ENCODE measurements at regions not wholly inside any gene's neighbourhood (a gene's known extent, or its start where the extent isn't known, plus 50 kb on each side); places are given as distances from the start of the nearest gene placed in this dataset.

DNA sequence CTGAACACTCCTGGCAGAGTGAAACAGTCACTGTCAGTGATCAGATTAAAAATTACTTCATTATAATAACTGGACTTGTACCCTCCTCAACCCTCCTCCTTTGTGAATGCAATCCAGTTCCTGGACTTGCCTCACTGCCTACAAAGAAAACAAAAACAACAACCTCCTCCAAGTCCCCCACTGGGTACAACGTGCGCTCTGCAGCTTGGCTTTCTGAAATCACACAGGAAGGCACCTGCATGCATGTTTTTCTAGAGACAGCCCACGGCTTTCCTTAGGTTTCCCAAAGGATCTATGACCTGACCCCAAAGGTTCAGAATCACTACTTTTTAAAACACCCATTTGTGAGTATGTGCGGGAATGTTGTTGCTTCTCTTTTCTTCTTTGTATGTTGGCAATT, 61.4 kb upstream of the TUBA3E start:
- H4K8ac ChIP-seq (ENCODE audit: low read depth, low read length), result no peak overlapping the region
- no peak overlapping the region for H3K23ac ChIP-seq (ENCODE audit: low read length)
- no peak overlapping the region for H2AFZ ChIP-seq (ENCODE audit: insufficient read depth, low read length, poor library complexity)
- H3K9ac ChIP-seq (ENCODE audit: low read length), result no peak overlapping the region
- H4K12ac ChIP-seq (ENCODE audit: low read depth, low read length), result no peak overlapping the region
- H3K4me2 ChIP-seq (ENCODE audit: low read length), result no peak overlapping the region
- H3K4me3 ChIP-seq (ENCODE audit: low read depth, low read length), result no peak overlapping the region
- no peak overlapping the region for H3K18ac ChIP-seq (ENCODE audit: low read length)
- no peak overlapping the region for H2BK120ac ChIP-seq (ENCODE audit: insufficient read depth, low read length, poor library complexity)
- H3K4ac ChIP-seq (ENCODE audit: low read depth, low read length), result no peak overlapping the region
- no peak overlapping the region for H4K91ac ChIP-seq (ENCODE audit: low read depth, low read length)
- no peak overlapping the region for H2BK12ac ChIP-seq (ENCODE audit: low read length)
- no peaks in the 10 kb centered on the region for H3K36me3 ChIP-seq (ENCODE audit: control insufficient read depth in 1 of 2, insufficient read depth in 2 of 2, low read length in 2 of 2)
- no peak overlapping the region for H2BK5ac ChIP-seq (ENCODE audit: low read depth, low read length, poor library complexity)
- no peaks in the 10 kb centered on the region for H3K27me3 ChIP-seq (ENCODE audit: insufficient read depth, low read length)
- no peaks in the 10 kb centered on the region for H3K79me1 ChIP-seq (ENCODE audit: low read length)
- no CpG with 5 or more reads among the region's 4 CpGs for WGBS (ENCODE audit: extremely low coverage, insufficient coverage, insufficient read length)
- H3K14ac ChIP-seq (ENCODE audit: low read length), result no peak overlapping the region
- H3K9me3 ChIP-seq (ENCODE audit: insufficient read depth, low read depth, low read length), result no peaks in the 10 kb centered on the region
- H3K27ac ChIP-seq (ENCODE audit: low read depth, low read length), result no peak overlapping the region
- H2AK5ac ChIP-seq (ENCODE audit: low read length), result no peak overlapping the region
- DNase-seq, result no peak
- peaks cover 0 to 4% of the 10 kb centered on the region in 2 experiments for H3K4me1 ChIP-seq (ENCODE audit: control insufficient read depth in 1 of 2, insufficient read depth in 2 of 2, low read length in 2 of 2)
- H3K79me2 ChIP-seq (ENCODE audit: control insufficient read depth, insufficient read depth, low read length, poor library complexity), result no peaks in the 10 kb centered on the region

DNA sequence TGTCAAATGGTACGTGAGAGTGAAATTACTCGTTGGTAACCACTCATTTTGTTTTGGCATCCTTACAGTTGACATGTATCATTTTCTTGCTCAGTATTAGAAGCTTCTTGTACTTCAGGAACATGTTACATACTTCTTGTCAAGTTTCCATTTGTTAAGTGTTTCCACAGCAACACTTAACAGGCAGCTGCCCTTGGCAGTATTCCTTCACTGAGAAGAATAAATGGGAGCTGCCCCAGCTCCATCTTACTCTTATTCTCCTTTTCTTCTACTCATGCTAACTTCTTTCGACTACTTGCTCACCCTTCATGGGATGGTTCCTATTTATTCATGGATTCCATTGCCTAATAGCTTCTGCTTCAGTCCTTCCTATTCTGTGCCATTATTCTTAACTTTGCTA, 60.1 kb upstream of the TUBA3E start:
- Histone ChIP-seq H2AK5ac (ENCODE audit: low read length) (no peak overlapping the region), H2AFZ (ENCODE audit: insufficient read depth, low read length, poor library complexity) (no peak overlapping the region), H3K36me3 (ENCODE audit: control insufficient read depth in 1 of 2, insufficient read depth in 2 of 2, low read length in 2 of 2) (no peaks in the 10 kb centered on the region), H3K9me3 (ENCODE audit: insufficient read depth, low read depth, low read length) (no peaks in the 10 kb centered on the region), H2BK120ac (ENCODE audit: insufficient read depth, low read length, poor library complexity) (no peak overlapping the region), H3K14ac (ENCODE audit: low read length) (no peak overlapping the region), H4K8ac (ENCODE audit: low read depth, low read length) (no peak overlapping the region), H2BK12ac (ENCODE audit: low read length) (no peak overlapping the region), H3K27ac (ENCODE audit: low read depth, low read length) (no peak overlapping the region), H3K23ac (ENCODE audit: low read length) (no peak overlapping the region), H3K4me1 (ENCODE audit: control insufficient read depth in 1 of 2, insufficient read depth in 2 of 2, low read length in 2 of 2) (peaks cover 0 to 4% of the 10 kb centered on the region in 2 experiments), H3K27me3 (ENCODE audit: insufficient read depth, low read length) (no peaks in the 10 kb centered on the region), H3K4me2 (ENCODE audit: low read length) (no peak overlapping the region), H3K4me3 (ENCODE audit: low read depth, low read length) (no peak overlapping the region), H3K4ac (ENCODE audit: low read depth, low read length) (no peak overlapping the region), H3K18ac (ENCODE audit: low read length) (no peak overlapping the region), H3K79me1 (ENCODE audit: low read length) (no peaks in the 10 kb centered on the region), H4K91ac (ENCODE audit: low read depth, low read length) (no peak overlapping the region), H3K9ac (ENCODE audit: low read length) (no peak overlapping the region), H3K79me2 (ENCODE audit: control insufficient read depth, insufficient read depth, low read length, poor library complexity) (no peaks in the 10 kb centered on the region), H2BK5ac (ENCODE audit: low read depth, low read length, poor library complexity) (no peak overlapping the region), H4K12ac (ENCODE audit: low read depth, low read length) (no peak overlapping the region)
- no CpG with 5 or more reads among the region's 3 CpGs for WGBS (ENCODE audit: extremely low coverage, insufficient coverage, insufficient read length)
- no peak for DNase-seq

DNA sequence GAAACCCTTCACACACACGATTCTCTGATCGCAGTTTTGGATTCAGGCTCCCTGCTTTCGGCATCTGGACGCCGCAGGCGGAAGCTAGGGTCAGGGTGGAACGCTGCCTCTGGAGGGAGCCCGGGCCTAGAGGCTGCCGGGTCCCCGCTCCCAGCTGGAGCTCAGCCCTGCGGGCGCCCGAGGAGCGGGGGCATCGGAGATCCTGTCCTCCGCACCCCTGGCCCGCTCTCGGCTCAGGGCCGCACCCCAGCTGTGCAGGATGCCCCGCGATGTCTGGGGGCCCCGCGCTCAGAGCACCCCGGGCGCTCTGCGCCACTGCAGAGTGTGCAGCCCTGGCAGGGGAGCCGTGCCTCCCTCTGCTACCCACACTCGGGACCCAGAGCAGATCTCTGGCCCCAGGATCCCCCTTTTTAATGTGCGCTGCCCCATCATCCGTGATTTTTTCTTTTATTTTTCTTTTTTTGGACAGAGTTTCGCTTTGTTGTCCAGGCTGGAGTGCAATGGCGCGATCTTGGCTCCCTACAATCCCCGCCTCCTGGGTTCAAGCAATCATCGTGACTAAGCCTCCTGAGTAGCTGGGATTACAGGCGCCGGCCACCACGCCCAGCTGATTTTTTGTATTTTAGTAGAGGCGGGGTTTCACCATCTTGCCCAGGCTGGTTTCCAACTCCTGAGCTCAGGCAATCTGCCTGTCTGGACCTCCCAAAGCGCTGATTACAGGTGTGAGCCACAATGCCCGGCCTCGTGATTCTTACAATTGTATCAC, 54.8 kb upstream of the TUBA3E start:
- H4K91ac ChIP-seq (ENCODE audit: low read depth, low read length), result no peak overlapping the region
- no peak overlapping the region for H2BK5ac ChIP-seq (ENCODE audit: low read depth, low read length, poor library complexity)
- no peak overlapping the region for H3K27ac ChIP-seq (ENCODE audit: low read depth, low read length)
- no peak overlapping the region for H3K18ac ChIP-seq (ENCODE audit: low read length)
- H3K27me3 ChIP-seq (ENCODE audit: insufficient read depth, low read length), result no peaks in the 10 kb centered on the region
- H2AK5ac ChIP-seq (ENCODE audit: low read length), result no peak overlapping the region
- no peaks in the 10 kb centered on the region for H3K79me2 ChIP-seq (ENCODE audit: control insufficient read depth, insufficient read depth, low read length, poor library complexity)
- no peak overlapping the region for H3K14ac ChIP-seq (ENCODE audit: low read length)
- no peak overlapping the region for H4K8ac ChIP-seq (ENCODE audit: low read depth, low read length)
- no peak for DNase-seq
- no peaks in the 10 kb centered on the region for H3K79me1 ChIP-seq (ENCODE audit: low read length)
- no peak overlapping the region for H2BK12ac ChIP-seq (ENCODE audit: low read length)
- H2BK120ac ChIP-seq (ENCODE audit: insufficient read depth, low read length, poor library complexity), result no peak overlapping the region
- H3K4me3 ChIP-seq (ENCODE audit: low read depth, low read length), result no peak overlapping the region
- H2AFZ ChIP-seq (ENCODE audit: insufficient read depth, low read length, poor library complexity), result no peak overlapping the region
- H3K4ac ChIP-seq (ENCODE audit: low read depth, low read length), result no peak overlapping the region
- H3K4me1 ChIP-seq (ENCODE audit: control insufficient read depth in 1 of 2, insufficient read depth in 2 of 2, low read length in 2 of 2), result no peaks in the 10 kb centered on the region
- no peak overlapping the region for H4K12ac ChIP-seq (ENCODE audit: low read depth, low read length)
- H3K4me2 ChIP-seq (ENCODE audit: low read length), result no peak overlapping the region
- H3K9me3 ChIP-seq (ENCODE audit: insufficient read depth, low read depth, low read length), result peaks cover 3% of the 10 kb centered on the region
- no peaks in the 10 kb centered on the region for H3K36me3 ChIP-seq (ENCODE audit: control insufficient read depth in 1 of 2, insufficient read depth in 2 of 2, low read length in 2 of 2)
- WGBS (ENCODE audit: extremely low coverage, insufficient coverage, insufficient read length), result no CpG with 5 or more reads among the region's 42 CpGs
- H3K23ac ChIP-seq (ENCODE audit: low read length), result no peak overlapping the region
- no peak overlapping the region for H3K9ac ChIP-seq (ENCODE audit: low read length)

DNA sequence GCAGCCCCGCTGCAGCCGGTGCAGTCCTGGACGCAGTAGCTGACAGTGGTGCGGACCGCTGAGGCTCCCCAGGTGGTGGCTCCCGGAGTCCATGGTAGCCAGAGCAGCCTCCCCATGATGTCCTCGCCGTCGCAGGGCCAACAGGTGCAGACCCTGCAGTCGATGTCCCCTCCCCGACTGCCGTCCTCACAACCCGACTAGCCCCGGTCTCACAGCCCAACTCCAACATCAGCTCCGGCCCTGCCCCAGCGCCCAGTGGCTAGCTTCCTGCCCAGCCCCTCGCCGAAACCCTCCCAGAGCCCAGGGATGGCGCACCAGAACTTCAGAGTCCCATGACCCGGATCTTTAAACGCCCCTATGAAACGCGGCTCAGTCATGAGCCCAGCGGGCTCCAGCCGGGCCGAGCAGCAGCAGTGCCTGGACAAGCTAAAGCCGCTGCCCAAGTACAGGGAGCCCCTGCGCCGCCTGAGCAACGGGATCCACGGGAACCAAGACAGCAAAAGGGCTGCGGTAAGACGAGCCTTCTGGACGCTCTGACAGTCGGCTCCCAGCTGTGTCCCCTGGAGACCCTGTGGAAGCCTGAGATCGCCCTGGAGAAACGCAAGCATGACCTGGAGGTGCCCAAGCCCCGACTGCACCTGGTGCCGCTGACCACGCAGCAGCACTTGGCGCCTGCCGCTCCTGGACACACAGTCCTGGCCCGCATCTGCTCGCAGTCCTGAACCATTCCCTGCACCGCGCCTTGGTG, 53.8 kb upstream of the TUBA3E start:
- Histone ChIP-seq H2AK5ac (ENCODE audit: low read length) (no peak overlapping the region), H3K36me3 (ENCODE audit: control insufficient read depth in 1 of 2, insufficient read depth in 2 of 2, low read length in 2 of 2) (no peaks in the 10 kb centered on the region), H2AFZ (ENCODE audit: insufficient read depth, low read length, poor library complexity) (no peak overlapping the region), H3K18ac (ENCODE audit: low read length) (no peak overlapping the region), H3K14ac (ENCODE audit: low read length) (no peak overlapping the region), H3K4me1 (ENCODE audit: control insufficient read depth in 1 of 2, insufficient read depth in 2 of 2, low read length in 2 of 2) (no peaks in the 10 kb centered on the region), H3K4me2 (ENCODE audit: low read length) (no peak overlapping the region), H3K27me3 (ENCODE audit: insufficient read depth, low read length) (no peaks in the 10 kb centered on the region), H2BK120ac (ENCODE audit: insufficient read depth, low read length, poor library complexity) (no peak overlapping the region), H4K91ac (ENCODE audit: low read depth, low read length) (no peak overlapping the region), H2BK5ac (ENCODE audit: low read depth, low read length, poor library complexity) (no peak overlapping the region), H3K79me2 (ENCODE audit: control insufficient read depth, insufficient read depth, low read length, poor library complexity) (no peaks in the 10 kb centered on the region), H3K9me3 (ENCODE audit: insufficient read depth, low read depth, low read length) (peaks cover 3% of the 10 kb centered on the region), H3K27ac (ENCODE audit: low read depth, low read length) (no peak overlapping the region), H4K12ac (ENCODE audit: low read depth, low read length) (no peak overlapping the region), H3K9ac (ENCODE audit: low read length) (no peak overlapping the region), H3K4ac (ENCODE audit: low read depth, low read length) (no peak overlapping the region), H2BK12ac (ENCODE audit: low read length) (no peak overlapping the region), H3K79me1 (ENCODE audit: low read length) (no peaks in the 10 kb centered on the region), H3K4me3 (ENCODE audit: low read depth, low read length) (no peak overlapping the region), H4K8ac (ENCODE audit: low read depth, low read length) (no peak overlapping the region), H3K23ac (ENCODE audit: low read length) (no peak overlapping the region)
- WGBS (ENCODE audit: extremely low coverage, insufficient coverage, insufficient read length), result no CpG with 5 or more reads among the region's 46 CpGs
- no peak for DNase-seq

All from trophoblast cell (in vitro differentiated cells and primary cell).